Adipocyte (in vitro differentiated cells): ENCODE measurements at regions not wholly inside any gene's neighbourhood (a gene's known extent, or its start where the extent isn't known, plus 50 kb on each side); places are given as distances from the start of the nearest gene placed in this dataset.

Experiments
- DNase-seq: peaks from one replicate; pipeline ENCODE4 v3.0.0-alpha.2; 2015; ENCODE audit warnings: low read depth
- H3K27me3 ChIP-seq: replicated peaks from 2 replicates; pipeline ENCODE4 v1.7.0; 2013; ENCODE audit warnings: mild to moderate bottlenecking, low read length, moderate library complexity; ENCODE audit not compliant: control insufficient read depth, insufficient read depth
- H3K36me3 ChIP-seq: 2 replicates; pipeline ENCODE4 v1.7.0; 2013; ENCODE audit warnings: low read length, mild to moderate bottlenecking, moderate library complexity; ENCODE audit not compliant: control insufficient read depth, insufficient read depth, severe bottlenecking
- H3K4me1 ChIP-seq: 2 replicates; pipeline ENCODE4 v1.7.0; 2013; ENCODE audit warnings: mild to moderate bottlenecking, low read length, moderate library complexity; ENCODE audit not compliant: control insufficient read depth, insufficient read depth
- H3K4me3 ChIP-seq: 2 replicates; pipeline ENCODE4 v1.7.0; 2013; ENCODE audit warnings: mild to moderate bottlenecking, low read length, moderate library complexity
- H3K9ac ChIP-seq: 2 replicates; pipeline ENCODE4 v1.7.0; 2013; ENCODE audit warnings: mild to moderate bottlenecking, low read length, moderate library complexity
- H3K9me3 ChIP-seq: 2 replicates; pipeline ENCODE4 v1.7.0; 2013; ENCODE audit warnings: mild to moderate bottlenecking, low read length, moderate library complexity; ENCODE audit not compliant: control insufficient read depth

DNA sequence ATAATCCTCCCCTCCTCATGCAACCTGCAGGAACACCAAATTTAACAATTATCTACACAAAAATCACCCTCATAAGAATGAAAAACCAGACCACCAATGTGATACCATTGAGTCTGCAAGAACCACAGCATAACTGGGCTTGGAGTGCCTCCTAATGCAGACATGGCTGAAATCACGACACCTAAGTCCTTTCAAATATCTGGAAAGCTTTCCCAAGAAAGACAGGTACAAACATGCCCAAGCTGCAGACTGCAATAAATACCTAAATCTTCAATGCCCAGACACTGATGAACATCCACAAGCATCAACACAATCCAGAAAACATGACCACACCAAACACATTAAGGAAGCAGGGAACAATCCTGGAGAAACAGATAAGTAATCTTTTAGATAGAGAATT lies 417.1 kb downstream of the LMO7 start:
- Histone ChIP-seq H3K9me3 (peaks cover 13% of the 10 kb centered on the region), H3K4me1 (no peaks in the 10 kb centered on the region), H3K36me3 (no peaks in the 10 kb centered on the region), H3K9ac (no peak overlapping the region), H3K4me3 (no peak overlapping the region), H3K27me3 (no peaks in the 10 kb centered on the region)
- no peak for DNase-seq

GRCh38 chr13:76049376-76049746 lies 413.2 kb downstream of the LMO7 start:
- Histone ChIP-seq H3K36me3 (no peaks in the 10 kb centered on the region), H3K4me3 (no peak overlapping the region), H3K9ac (no peak overlapping the region), H3K4me1 (no peaks in the 10 kb centered on the region), H3K9me3 (no peaks in the 10 kb centered on the region), H3K27me3 (no peaks in the 10 kb centered on the region)
- DNase-seq: no peak

GRCh38 chr13:76048675-76049375 lies 412.7 kb downstream of the LMO7 start:
- DNase-seq: peak; percentile 12
- no peak overlapping the region for H3K9ac ChIP-seq
- no peaks in the 10 kb centered on the region for H3K27me3 ChIP-seq
- H3K9me3 ChIP-seq: no peaks in the 10 kb centered on the region
- no peaks in the 10 kb centered on the region for H3K4me1 ChIP-seq
- H3K4me3 ChIP-seq: no peak overlapping the region
- H3K36me3 ChIP-seq: no peaks in the 10 kb centered on the region

DNA sequence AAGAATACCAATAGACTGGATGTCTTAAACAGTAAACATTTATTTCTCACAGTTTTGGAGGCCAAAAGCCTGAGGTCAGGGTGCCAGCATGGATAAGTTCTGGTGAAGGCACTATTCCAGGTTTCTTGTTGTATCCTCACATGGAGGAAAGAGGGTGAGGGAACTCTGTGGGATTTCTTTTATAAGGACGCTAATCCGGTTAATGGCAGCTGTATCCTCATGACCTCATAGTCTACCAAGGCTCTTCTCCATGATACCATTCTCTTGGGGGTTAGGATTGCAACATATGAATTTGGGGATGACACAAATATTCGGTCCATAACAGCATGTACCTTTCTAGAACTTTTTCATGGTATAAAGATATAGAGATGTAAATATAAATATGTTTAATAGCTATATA lies 412.0 kb downstream of the LMO7 start:
- no peaks in the 10 kb centered on the region for H3K4me1 ChIP-seq
- no peaks in the 10 kb centered on the region for H3K27me3 ChIP-seq
- DNase-seq: no peak
- no peak overlapping the region for H3K4me3 ChIP-seq
- H3K36me3 ChIP-seq: no peaks in the 10 kb centered on the region
- H3K9ac ChIP-seq: no peak overlapping the region
- no peaks in the 10 kb centered on the region for H3K9me3 ChIP-seq

DNA sequence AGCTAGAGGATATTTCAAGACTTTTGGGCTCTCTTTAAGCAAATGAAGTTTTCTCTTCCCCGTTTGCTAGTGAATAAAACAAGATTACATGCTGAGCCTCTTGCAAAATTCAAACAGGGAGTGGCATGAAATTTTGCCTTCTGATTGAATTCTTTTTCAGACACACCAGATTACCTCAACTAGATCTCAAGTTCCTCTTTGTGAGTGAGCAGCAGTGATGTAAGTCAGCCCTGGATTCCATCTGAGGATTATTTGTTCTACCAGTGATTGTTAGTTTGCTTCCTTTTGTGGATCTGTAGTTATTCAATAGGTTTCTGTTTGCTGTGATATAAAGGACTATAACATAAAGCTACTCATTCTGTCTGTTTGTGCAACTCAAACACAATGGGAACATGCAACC lies 407.7 kb downstream of the LMO7 start:
- DNase-seq: peak; percentile 77
- H3K9me3 ChIP-seq: no peaks in the 10 kb centered on the region
- H3K9ac ChIP-seq: no peak overlapping the region
- no peaks in the 10 kb centered on the region for H3K4me1 ChIP-seq
- no peak overlapping the region for H3K4me3 ChIP-seq
- no peaks in the 10 kb centered on the region for H3K36me3 ChIP-seq
- no peaks in the 10 kb centered on the region for H3K27me3 ChIP-seq

DNA sequence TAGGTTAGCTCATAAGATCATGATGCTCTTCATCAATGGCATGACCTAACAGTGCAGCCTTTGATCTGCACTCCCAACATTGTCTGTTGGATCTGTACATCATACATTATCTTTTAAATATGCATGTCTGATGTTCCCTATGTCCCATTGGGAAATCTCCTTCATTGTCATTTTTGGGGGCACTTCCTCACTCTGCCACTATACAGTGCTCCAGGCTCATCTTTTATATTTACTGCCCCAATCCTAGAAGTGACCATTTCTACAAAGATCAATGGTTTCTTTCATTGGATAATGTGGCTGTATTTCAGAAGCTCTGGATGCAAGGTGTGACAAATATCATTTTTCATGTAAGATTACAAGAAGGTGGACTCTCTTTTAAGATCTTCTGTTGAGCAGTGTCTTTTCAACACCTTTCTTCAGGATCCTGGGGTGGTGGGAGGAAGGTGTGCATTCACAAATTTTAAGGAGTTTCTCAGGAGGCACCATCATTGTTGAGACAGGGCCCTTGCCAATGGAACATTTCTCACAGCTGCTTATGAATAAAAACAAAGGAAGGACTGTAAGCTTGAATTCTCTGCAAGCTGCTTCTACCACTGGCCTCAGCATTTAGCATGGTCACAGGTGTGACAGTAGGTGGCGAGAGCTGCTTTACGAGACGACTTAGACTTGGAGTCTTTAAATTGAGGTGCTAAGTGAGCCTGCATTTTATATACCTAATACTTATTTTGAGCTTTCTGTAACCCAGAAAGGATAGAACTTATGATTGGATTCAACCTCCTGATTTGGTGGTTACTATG lies 403.0 kb downstream of the LMO7 start:
- no peaks in the 10 kb centered on the region for H3K36me3 ChIP-seq
- H3K4me3 ChIP-seq: no peak overlapping the region
- no peaks in the 10 kb centered on the region for H3K27me3 ChIP-seq
- H3K4me1 ChIP-seq: peaks cover 4% of the 10 kb centered on the region
- H3K9me3 ChIP-seq: no peaks in the 10 kb centered on the region
- no peak overlapping the region for H3K9ac ChIP-seq
- no peak for DNase-seq

DNA sequence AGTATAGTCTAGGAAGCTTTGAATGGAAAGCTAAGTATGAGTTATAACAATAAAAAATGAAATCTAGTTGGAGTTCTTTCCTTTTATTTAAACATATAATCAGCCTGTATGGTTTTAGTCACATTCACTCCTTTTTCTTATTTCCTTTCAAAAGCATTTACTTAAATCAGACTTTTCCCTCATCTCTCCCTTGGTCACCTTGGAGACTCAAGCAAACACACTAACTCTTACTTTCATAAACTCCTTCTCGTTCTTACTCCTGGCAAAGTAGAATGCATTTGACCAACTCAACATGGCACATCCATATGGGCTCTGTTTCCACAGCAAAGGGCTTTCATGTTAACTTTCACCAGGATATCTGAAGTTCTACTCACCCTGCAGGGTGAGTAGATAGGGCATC lies 400.0 kb downstream of the LMO7 start:
- peaks cover 4% of the 10 kb centered on the region for H3K4me1 ChIP-seq
- H3K9me3 ChIP-seq: no peaks in the 10 kb centered on the region
- no peaks in the 10 kb centered on the region for H3K36me3 ChIP-seq
- H3K9ac ChIP-seq: no peak overlapping the region
- DNase-seq: no peak
- no peaks in the 10 kb centered on the region for H3K27me3 ChIP-seq
- no peak overlapping the region for H3K4me3 ChIP-seq

DNA sequence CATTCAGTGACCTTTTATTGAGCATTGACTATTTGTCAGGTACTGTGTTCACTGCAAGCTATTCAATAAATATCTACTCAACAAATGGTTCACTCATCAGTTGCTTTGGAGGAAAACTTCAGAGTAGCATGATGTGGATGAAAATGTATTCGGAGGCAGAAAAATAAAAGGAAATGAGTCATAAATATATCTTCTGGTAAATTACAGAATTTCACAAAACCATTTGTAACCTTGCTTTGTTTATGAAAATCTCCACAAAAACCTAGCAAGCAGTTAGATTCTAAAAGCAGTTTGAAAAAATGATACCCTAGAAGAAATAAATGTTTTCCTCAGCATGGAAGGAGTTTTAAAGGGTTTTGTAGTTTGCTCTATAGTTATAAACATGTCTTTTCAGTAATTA lies 399.6 kb downstream of the LMO7 start:
- DNase-seq: peak; percentile 27
- no peak overlapping the region for H3K4me3 ChIP-seq
- no peaks in the 10 kb centered on the region for H3K27me3 ChIP-seq
- H3K9me3 ChIP-seq: no peaks in the 10 kb centered on the region
- no peaks in the 10 kb centered on the region for H3K36me3 ChIP-seq
- H3K9ac ChIP-seq: no peak overlapping the region
- peaks cover 4% of the 10 kb centered on the region for H3K4me1 ChIP-seq

GRCh38 chr13:76029706-76030105 lies 393.6 kb downstream of the LMO7 start:
- Histone ChIP-seq H3K4me3 (no peak overlapping the region), H3K4me1 (no peaks in the 10 kb centered on the region), H3K27me3 (no peaks in the 10 kb centered on the region), H3K9ac (no peak overlapping the region), H3K9me3 (no peaks in the 10 kb centered on the region), H3K36me3 (no peaks in the 10 kb centered on the region)
- DNase-seq: no peak

DNA sequence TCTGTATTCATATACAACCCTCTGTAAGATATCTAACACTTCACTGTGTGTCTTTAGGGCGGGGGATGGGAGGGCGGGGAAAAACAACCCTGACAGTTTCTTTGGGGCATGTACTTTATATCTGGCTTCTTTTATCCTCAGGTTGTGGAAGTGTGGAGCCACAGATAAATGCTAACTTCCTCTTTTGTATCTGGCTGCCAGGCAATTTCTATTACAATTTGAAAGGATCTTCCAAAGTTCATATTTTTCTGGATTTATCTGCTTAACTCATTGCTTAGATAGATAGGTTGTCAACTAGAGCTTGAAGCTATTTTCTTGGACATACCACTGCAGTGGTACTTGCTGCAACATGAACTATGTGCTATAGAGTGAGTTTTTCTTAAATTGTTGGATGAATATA lies 393.0 kb downstream of the LMO7 start:
- Histone ChIP-seq H3K36me3 (no peaks in the 10 kb centered on the region), H3K4me1 (no peaks in the 10 kb centered on the region), H3K9ac (no peak overlapping the region), H3K4me3 (no peak overlapping the region), H3K27me3 (no peaks in the 10 kb centered on the region), H3K9me3 (peaks cover 4% of the 10 kb centered on the region)
- DNase-seq: no peak

DNA sequence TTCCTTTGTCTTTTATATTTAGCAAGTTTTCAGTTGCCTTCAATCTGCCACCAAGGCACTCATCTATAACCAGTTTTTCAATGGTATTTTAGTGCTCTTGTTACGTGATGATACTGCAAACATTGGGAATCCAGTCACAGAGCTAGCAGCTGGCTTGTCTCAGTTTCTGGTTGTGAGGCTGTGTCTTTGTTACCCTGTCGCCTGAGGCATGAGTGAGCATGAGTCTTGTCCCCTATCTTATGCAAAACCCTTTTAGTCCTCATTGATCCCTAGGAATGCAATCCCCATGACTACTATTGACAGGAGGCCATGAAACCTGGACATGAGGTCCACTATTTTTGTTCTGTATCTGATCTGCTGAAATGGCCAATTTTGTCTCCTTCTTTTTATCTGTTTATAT lies 391.0 kb downstream of the LMO7 start:
- H3K4me3 ChIP-seq: no peak overlapping the region
- DNase-seq: no peak

More for the DNA sequence above, 391.0 kb downstream of the LMO7 start:
- no peak overlapping the region for H3K9ac ChIP-seq
- H3K36me3 ChIP-seq: no peaks in the 10 kb centered on the region
- peaks cover 8% of the 10 kb centered on the region for H3K9me3 ChIP-seq
- H3K27me3 ChIP-seq: no peaks in the 10 kb centered on the region
- H3K4me1 ChIP-seq: no peaks in the 10 kb centered on the region
